ENCODE measurements at regions not wholly inside any gene's neighbourhood (a gene's known extent, or its start where the extent isn't known, plus 50 kb on each side); places are given as distances from the start of the nearest gene placed in this dataset.

DNA sequence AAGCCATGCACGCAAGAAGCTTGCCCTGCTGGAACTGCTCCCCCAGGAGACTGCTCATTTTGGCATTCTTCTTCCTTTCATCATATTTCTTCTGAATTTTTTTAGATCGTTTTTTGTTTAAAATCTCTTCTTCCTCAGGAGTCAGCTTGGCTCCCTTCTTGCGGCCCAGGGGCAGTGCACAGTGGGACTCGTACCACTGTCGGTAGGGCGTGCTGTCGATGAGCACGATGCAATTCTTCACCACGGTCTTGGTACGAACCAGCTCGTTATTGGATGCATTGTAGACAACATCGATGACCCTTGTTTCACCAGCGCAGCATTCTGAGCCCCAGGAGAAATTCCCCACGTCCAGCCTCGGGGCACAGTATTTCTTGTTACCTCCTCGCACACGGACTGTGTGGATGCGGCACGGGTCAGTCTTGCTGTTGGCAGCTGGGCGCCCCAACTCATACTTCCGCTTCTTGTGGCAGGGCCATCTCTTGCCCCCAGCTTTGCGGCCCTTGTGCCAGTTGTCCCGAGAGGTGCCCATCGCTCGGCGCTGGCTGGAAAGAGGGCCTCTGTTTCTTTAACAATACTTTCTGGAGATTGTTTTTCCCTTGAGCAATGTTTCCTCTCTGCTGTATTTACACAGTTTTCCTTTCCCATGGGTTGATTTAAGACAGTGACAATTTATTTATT, 452.4 kb downstream of the TMEM121 start:
- no peak for TF ChIP-seq POLR2A (IDR thresholded peaks at IDR 0.05)
- TF ChIP-seq, protein P1, sequence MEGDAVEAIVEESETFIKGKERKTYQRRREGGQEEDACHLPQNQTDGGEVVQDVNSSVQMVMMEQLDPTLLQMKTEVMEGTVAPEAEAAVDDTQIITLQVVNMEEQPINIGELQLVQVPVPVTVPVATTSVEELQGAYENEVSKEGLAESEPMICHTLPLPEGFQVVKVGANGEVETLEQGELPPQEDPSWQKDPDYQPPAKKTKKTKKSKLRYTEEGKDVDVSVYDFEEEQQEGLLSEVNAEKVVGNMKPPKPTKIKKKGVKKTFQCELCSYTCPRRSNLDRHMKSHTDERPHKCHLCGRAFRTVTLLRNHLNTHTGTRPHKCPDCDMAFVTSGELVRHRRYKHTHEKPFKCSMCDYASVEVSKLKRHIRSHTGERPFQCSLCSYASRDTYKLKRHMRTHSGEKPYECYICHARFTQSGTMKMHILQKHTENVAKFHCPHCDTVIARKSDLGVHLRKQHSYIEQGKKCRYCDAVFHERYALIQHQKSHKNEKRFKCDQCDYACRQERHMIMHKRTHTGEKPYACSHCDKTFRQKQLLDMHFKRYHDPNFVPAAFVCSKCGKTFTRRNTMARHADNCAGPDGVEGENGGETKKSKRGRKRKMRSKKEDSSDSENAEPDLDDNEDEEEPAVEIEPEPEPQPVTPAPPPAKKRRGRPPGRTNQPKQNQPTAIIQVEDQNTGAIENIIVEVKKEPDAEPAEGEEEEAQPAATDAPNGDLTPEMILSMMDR (IDR thresholded peaks at IDR 0.05), result no peak
